T-cell (primary cell): ENCODE measurements at regions not wholly inside any gene's neighbourhood (a gene's known extent, or its start where the extent isn't known, plus 50 kb on each side); places are given as distances from the start of the nearest gene placed in this dataset.
"Not testable (repeated sequence)": the region's sequence is repeated elsewhere in the genome, so short reads cannot be mapped to it uniquely, and the experiment has no call there.

Source experiments
- ATAC-seq, 4 experiments: fragments of 200-7000 bp in 3 of 4; fragments of 150-1000 bp in 1 of 4; cut with Tn5 transposase; replicated peaks in 1 of 4; 1 replicate in 3 of 4; 2 replicates in 1 of 4; pipeline ENCODE4 v1.10.0; 2021; ENCODE audit warnings: moderate library complexity in 3 of 4, mild to moderate bottlenecking in 2 of 4, moderate number of reproducible peaks in 1 of 4
- CTCF ChIA-PET, 2 donors: fragments of 300-600 bp; sonication (Branson Sonifier 250); formaldehyde crosslinking; loops; one replicate each; lab custom pipeline; 2022; ENCODE audit warnings: antibody characterized with exemption in 2 of 2; lab: Charles Lee
- POLR2A ChIA-PET, 2 donors: fragments of 300-600 bp; sonication (Branson Sonifier 250); formaldehyde crosslinking; loops; one replicate each; lab custom pipeline; 2022; ENCODE audit warnings: antibody characterized with exemption in 2 of 2; lab: Charles Lee
- DNase-seq, 35 experiments: peaks; one replicate each; pipeline versions ENCODE4 v3.0.0 to v3.0.0-alpha.2; 2013 to 2023
- H3K27ac ChIP-seq: one replicate; pipeline ENCODE4 v1.5.1; 2013; ENCODE audit warnings: low read length
- H3K27me3 ChIP-seq, 2 experiments: replicated peaks in 1 of 2; 1 replicate in 1 of 2; 2 replicates in 1 of 2; pipeline versions ENCODE4 v1.6.1 to v1.7.0; 2013; ENCODE audit warnings: low read length in 1 of 2, mixed read lengths in 1 of 2; ENCODE audit not compliant: control insufficient read depth in 2 of 2, insufficient read depth in 2 of 2; ENCODE audit errors: extremely low read depth in 1 of 2
- H3K36me3 ChIP-seq, 2 donors: 1 replicate in 1 of 2; 2 replicates in 1 of 2; pipeline versions ENCODE4 v1.6.1 to v1.7.0; 2013; ENCODE audit warnings: low read length in 1 of 2; ENCODE audit not compliant: control insufficient read depth in 2 of 2, insufficient read depth in 1 of 2; ENCODE audit errors: extremely low read depth in 1 of 2
- H3K4me1 ChIP-seq, 2 experiments: 1 replicate in 1 of 2; 2 replicates in 1 of 2; pipeline versions ENCODE4 v1.6.1 to v1.7.0; 2013; ENCODE audit warnings: low read length in 2 of 2, mixed read lengths in 1 of 2; ENCODE audit not compliant: insufficient read depth in 2 of 2, control insufficient read depth in 1 of 2; ENCODE audit errors: extremely low read depth in 1 of 2
- H3K4me3 ChIP-seq, 2 donors: 1 replicate in 1 of 2; 2 replicates in 1 of 2; pipeline versions ENCODE4 v1.5.1 to v1.7.0; 2013; ENCODE audit warnings: mild to moderate bottlenecking in 2 of 2, low read length in 1 of 2, moderate library complexity in 1 of 2; ENCODE audit not compliant: control insufficient read depth in 1 of 2; ENCODE audit errors: extremely low read depth in 1 of 2
- H3K9me3 ChIP-seq: 2 replicates; pipeline ENCODE4 v1.7.0; 2013
- H3K27ac Mint-ChIP-seq, 2 donors: one replicate each; pipeline ENCODE4 v1.8.0; 2020 to 2021; ENCODE audit warnings: mild to moderate bottlenecking in 2 of 2, mixed read lengths in 2 of 2
- H3K27me3 Mint-ChIP-seq, 2 donors: one replicate each; pipeline ENCODE4 v1.8.0; 2021 to 2022; ENCODE audit warnings: mixed read lengths in 2 of 2
- H3K36me3 Mint-ChIP-seq: one replicate; pipeline ENCODE4 v1.8.0; 2021; ENCODE audit warnings: mixed read lengths
- H3K4me1 Mint-ChIP-seq, 3 donors: one replicate each; pipeline ENCODE4 v1.8.0; 2020 to 2022; ENCODE audit warnings: mixed read lengths in 3 of 3, mild to moderate bottlenecking in 1 of 3
- H3K4me3 Mint-ChIP-seq, 3 donors: one replicate each; pipeline ENCODE4 v1.8.0; 2020 to 2022; ENCODE audit warnings: mild to moderate bottlenecking in 3 of 3, mixed read lengths in 3 of 3, moderate library complexity in 3 of 3
- H3K9me3 Mint-ChIP-seq, 3 donors: one replicate each; pipeline ENCODE4 v1.8.0; 2020 to 2022; ENCODE audit warnings: mixed read lengths in 3 of 3
- WGBS: methylation state at CpG from one replicate; pipeline ENCODE4 v1.1.5; 2013; ENCODE audit warnings: missing lambda C conversion rate; ENCODE audit not compliant: insufficient coverage; 5-methylcytosine and 5-hydroxymethylcytosine counted together

DNA sequence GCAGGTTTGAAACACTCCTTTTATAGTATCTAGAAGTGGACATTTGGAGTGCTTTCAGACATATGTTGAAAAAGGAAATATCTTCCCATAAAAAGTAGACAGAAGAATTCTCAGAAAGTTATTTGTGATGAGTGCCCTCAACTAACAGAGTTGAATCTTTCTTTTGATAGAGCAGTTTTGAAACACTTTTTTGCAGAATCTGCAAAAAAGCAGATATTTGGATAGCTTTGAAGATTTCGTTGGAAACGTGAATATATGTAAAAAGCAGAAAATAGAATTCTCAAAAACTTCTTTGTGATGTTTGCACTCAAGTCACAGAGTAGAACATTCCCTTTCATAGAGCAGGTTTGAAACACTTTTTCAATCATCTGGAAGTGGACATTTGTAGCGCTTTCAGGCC, 676.4 kb upstream of the ZNF337 start:
- H3K9me3 Mint-ChIP-seq, H3K27me3 ChIP-seq, CTCF ChIA-PET, H3K9me3 ChIP-seq, ATAC-seq, DNase-seq, H3K27ac Mint-ChIP-seq, H3K4me1 ChIP-seq, H3K27ac ChIP-seq, H3K4me1 Mint-ChIP-seq, POLR2A ChIA-PET, H3K36me3 ChIP-seq, H3K36me3 Mint-ChIP-seq, H3K4me3 ChIP-seq, H3K27me3 Mint-ChIP-seq, H3K4me3 Mint-ChIP-seq: not testable (repeated sequence)
- no CpG with 5 or more reads among the region's 3 CpGs for WGBS

- DNase-seq = no peak
- Histone ChIP-seq H3K27me3 (no peaks in the 10 kb centered on the region), H3K27ac (no peak overlapping the region), H3K36me3 (no peaks in the 10 kb centered on the region), H3K4me1 (no peaks in the 10 kb centered on the region), H3K4me3 (no peak overlapping the region), H3K9me3 (no peaks in the 10 kb centered on the region)
- H3K36me3 Mint-ChIP-seq = peaks cover 4% of the 10 kb centered on the region
- no peak overlapping the region for H3K4me3 Mint-ChIP-seq
- ATAC-seq = no peak
- ChIA-PET CTCF (no interaction called here), POLR2A (no interaction called here)
- H3K27ac Mint-ChIP-seq = no peak overlapping the region
- H3K4me1 Mint-ChIP-seq = peaks cover 5 to 41% (median 15%) of the 10 kb centered on the region in 3 donors
- WGBS = 40% methylated on average over 1 of the region's 2 CpGs
- H3K27me3 Mint-ChIP-seq = no peaks in the 10 kb centered on the region
- peaks cover 0 to 8% (median 0%) of the 10 kb centered on the region in 3 donors for H3K9me3 Mint-ChIP-seq
Observed at GRCh38 chr20:26354511-26354910, 657.9 kb upstream of the ZNF337 start.

DNA sequence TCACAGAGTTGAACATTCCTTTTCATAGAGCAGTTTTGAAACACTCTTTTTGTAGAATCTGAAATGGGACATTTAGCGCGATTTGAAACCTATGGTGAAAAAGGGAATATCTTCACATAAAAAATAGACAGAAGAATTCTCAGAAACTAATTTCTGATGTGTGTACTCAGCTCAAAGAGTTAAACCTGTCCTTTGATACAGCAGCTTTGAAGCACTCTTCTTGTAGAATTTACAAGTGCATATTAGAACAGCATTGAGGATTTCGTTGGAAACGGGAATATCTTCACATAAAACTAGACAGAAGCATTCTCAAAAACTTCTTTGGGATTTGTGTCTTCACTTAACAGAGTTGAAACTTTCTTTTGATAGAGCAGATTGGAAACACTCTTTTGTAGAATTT, 650.7 kb upstream of the ZNF337 start:
- DNase-seq (no peak), ATAC-seq (no peak)
- Histone ChIP-seq H3K27me3 (no peaks in the 10 kb centered on the region), H3K9me3 (peaks cover 3% of the 10 kb centered on the region), H3K4me1 (no peaks in the 10 kb centered on the region), H3K27ac (no peak overlapping the region), H3K36me3 (no peaks in the 10 kb centered on the region), H3K4me3 (no peak overlapping the region)
- CTCF ChIA-PET = no interaction called here
- Mint-ChIP-seq H3K27me3 (no peaks in the 10 kb centered on the region), H3K4me1 (peaks cover 12 to 76% (median 38%) of the 10 kb centered on the region in 3 donors), H3K4me3 (no peak overlapping the region), H3K27ac (no peak overlapping the region), H3K36me3 (peaks cover 7% of the 10 kb centered on the region), H3K9me3 (peaks cover 0 to 19% (median 5%) of the 10 kb centered on the region in 3 donors)
- POLR2A ChIA-PET = no interaction called here
- WGBS = no CpG with 5 or more reads among the region's 4 CpGs

DNA sequence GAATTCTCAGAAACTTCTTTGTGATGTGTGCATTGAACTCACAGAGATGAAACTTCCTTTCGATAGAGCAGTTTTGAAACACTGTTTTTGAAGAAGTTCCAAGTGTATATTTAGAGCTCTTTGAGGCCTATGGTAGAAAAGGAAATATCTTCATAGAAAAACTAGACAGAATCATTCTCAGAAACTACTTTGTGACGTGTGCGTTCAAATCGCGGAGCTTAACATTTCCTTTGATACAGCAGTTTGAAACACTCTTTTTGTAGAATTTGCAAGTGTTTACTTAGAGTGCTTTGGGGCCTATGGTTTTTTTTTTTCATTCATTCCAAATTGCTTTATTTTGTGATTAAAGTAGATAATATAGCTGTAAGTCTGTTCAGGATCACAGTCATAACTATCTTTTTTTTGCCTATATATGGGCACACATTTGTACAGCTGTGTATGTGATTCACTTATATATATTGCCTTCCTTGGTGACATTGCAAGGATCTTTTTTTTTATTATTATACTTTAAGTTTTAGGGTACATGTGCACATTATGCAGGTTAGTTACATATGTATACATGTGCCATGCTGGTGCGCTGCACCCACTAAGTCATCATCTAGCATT, 643.9 kb upstream of the ZNF337 start:
- Mint-ChIP-seq H3K4me1 (peaks cover 19 to 78% (median 56%) of the 10 kb centered on the region in 3 donors), H3K9me3 (peaks cover 0 to 37% (median 14%) of the 10 kb centered on the region in 3 donors), H3K27ac (peak overlapping the region; percentile 66 to 77), H3K36me3 (peaks cover 19% of the 10 kb centered on the region)
- ATAC-seq (peak; percentile 31 to 70 (median 56)), DNase-seq (peak in 19 of 35 experiments; percentile 0 to 24 (median 2))
- H3K27me3 ChIP-seq, H3K27me3 Mint-ChIP-seq, H3K4me3 ChIP-seq, H3K27ac ChIP-seq, H3K9me3 ChIP-seq, H3K4me1 ChIP-seq, CTCF ChIA-PET, H3K36me3 ChIP-seq, H3K4me3 Mint-ChIP-seq: not testable (repeated sequence)
- WGBS = 50% methylated on average over 1 of the region's 6 CpGs
- POLR2A ChIA-PET = interaction anchor here in 1 of 2 donors (0.6 to 0.7 kb wide), 2 partner anchors 11 to 12 kb away, joined by 3 read pairs; no protein-coding TSS in a partner anchor

DNA sequence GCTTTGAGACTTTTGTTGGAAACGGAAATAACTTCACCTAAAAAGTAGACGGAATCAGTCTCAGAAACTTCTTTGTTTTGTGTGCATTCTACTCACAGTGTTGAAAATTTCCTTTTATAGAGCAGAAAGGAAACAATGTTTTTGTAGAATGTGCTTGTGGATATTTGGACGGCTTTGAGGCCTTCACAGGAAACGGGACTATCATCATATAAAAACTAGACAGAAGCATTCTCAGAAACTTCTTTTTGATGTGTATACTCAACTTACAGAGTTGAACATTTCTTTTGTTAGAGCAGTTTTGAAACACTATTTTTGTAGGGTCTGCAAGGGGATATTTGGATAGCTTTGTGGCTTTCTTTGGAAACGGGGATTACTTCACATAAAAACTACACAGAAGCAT, 627.5 kb upstream of the ZNF337 start:
- POLR2A ChIA-PET = no interaction called here
- WGBS = no CpG with 5 or more reads among the region's 5 CpGs
- H3K27me3 ChIP-seq = no peaks in the 10 kb centered on the region
- Mint-ChIP-seq H3K27ac (peak overlapping the region; percentile 80 to 89), H3K36me3 (peaks cover 27% of the 10 kb centered on the region), H3K4me1 (peaks cover 29 to 55% (median 31%) of the 10 kb centered on the region in 3 donors), H3K9me3 (peaks cover 0 to 23% (median 9%) of the 10 kb centered on the region in 3 donors), H3K4me3 (peak overlapping the region in 1 of 3 donors; percentile 25), H3K27me3 (no peaks in the 10 kb centered on the region)
- peak in 1 of 4 experiments; percentile 51 for ATAC-seq
- no peaks in the 10 kb centered on the region for H3K4me1 ChIP-seq
- DNase-seq = no peak
- H3K9me3 ChIP-seq = no peaks in the 10 kb centered on the region
- H3K4me3 ChIP-seq = no peak overlapping the region
- no peak overlapping the region for H3K27ac ChIP-seq
- CTCF ChIA-PET = no interaction called here
- H3K36me3 ChIP-seq = no peaks in the 10 kb centered on the region

DNA sequence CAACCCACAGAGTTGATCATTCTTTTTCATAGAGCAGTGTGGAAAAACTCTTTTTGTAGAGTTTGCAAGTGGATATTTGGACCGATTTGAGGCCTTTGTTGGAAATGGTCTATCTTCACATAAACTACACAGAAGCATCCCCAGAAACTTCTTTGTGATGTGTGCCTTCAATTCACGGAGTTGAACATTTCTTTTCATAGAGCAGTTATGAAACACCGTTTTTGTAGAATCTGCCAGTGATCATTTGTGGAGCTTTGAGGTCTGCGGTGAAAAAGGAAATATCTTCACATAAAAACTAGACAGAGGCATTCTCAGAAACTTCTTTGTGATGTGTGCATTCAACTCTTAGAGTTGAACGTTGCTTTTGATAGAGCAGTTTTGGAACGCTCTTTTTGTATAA, 618.4 kb upstream of the ZNF337 start:
- CTCF ChIA-PET = no interaction called here
- Histone ChIP-seq H3K4me1 (no peaks in the 10 kb centered on the region), H3K27ac (no peak overlapping the region), H3K4me3 (no peak overlapping the region), H3K9me3 (no peaks in the 10 kb centered on the region), H3K36me3 (no peaks in the 10 kb centered on the region), H3K27me3 (no peaks in the 10 kb centered on the region)
- Mint-ChIP-seq H3K27ac (peak overlapping the region; percentile 24 to 49), H3K36me3 (peaks cover 16% of the 10 kb centered on the region), H3K4me1 (peaks cover 18 to 44% (median 38%) of the 10 kb centered on the region in 3 donors), H3K27me3 (no peaks in the 10 kb centered on the region), H3K4me3 (peak overlapping the region in 1 of 3 donors; percentile 32), H3K9me3 (peaks cover 0 to 4% (median 0%) of the 10 kb centered on the region in 3 donors)
- ATAC-seq = peak in 1 of 4 experiments; percentile 24
- DNase-seq = no peak
- WGBS = no CpG with 5 or more reads among the region's 6 CpGs
- POLR2A ChIA-PET = no interaction called here
